Endodermal cell (in vitro differentiated cells): ENCODE measurements at regions not wholly inside any gene's neighbourhood (a gene's known extent, or its start where the extent isn't known, plus 50 kb on each side); places are given as distances from the start of the nearest gene placed in this dataset.

Experiments used
- DNase-seq: peaks from one replicate; pipeline ENCODE4 v3.0.0-alpha.2; 2017
- H3K27ac ChIP-seq: 2 replicates; pipeline ENCODE4 v1.5.1; 2013; ENCODE audit warnings: mild to moderate bottlenecking, low read depth, low read length, moderate library complexity
- H3K27me3 ChIP-seq: 2 replicates; pipeline ENCODE4 v1.6.1; 2013; ENCODE audit warnings: mild to moderate bottlenecking, low read length, moderate library complexity; ENCODE audit not compliant: insufficient read depth, control insufficient read depth, poor library complexity, severe bottlenecking
- H3K36me3 ChIP-seq: 2 replicates; pipeline ENCODE4 v1.7.0; 2013; ENCODE audit warnings: mild to moderate bottlenecking, low read length, moderate library complexity; ENCODE audit not compliant: control insufficient read depth, insufficient read depth
- H3K4me1 ChIP-seq: one replicate; pipeline ENCODE4 v1.7.0; 2013; ENCODE audit warnings: low read length; ENCODE audit not compliant: control insufficient read depth, insufficient read depth
- H3K4me3 ChIP-seq: 2 replicates; pipeline ENCODE4 v1.5.1; 2013; ENCODE audit warnings: mild to moderate bottlenecking, low read length, moderate library complexity
- H3K9ac ChIP-seq: 2 replicates; pipeline ENCODE4 v1.6.1; 2013; ENCODE audit warnings: mild to moderate bottlenecking, low read length, moderate library complexity; ENCODE audit not compliant: poor library complexity, severe bottlenecking; ENCODE audit errors: extremely low read depth
- H3K9me3 ChIP-seq: 2 replicates; pipeline ENCODE4 v1.6.1; 2013; ENCODE audit warnings: mild to moderate bottlenecking, low read length, moderate library complexity; ENCODE audit not compliant: control insufficient read depth
- H3K27ac Mint-ChIP-seq: 2 replicates; pipeline ENCODE4 v1.8.0; 2020; ENCODE audit warnings: mixed read lengths
- H3K27me3 Mint-ChIP-seq: 2 replicates; pipeline ENCODE4 v1.8.0; 2021; ENCODE audit warnings: mild to moderate bottlenecking, mixed read lengths; ENCODE audit not compliant: insufficient read depth
- H3K36me3 Mint-ChIP-seq: 2 replicates; pipeline ENCODE4 v1.8.0; 2020; ENCODE audit warnings: low read depth, mixed read lengths
- H3K4me1 Mint-ChIP-seq: 2 replicates; pipeline ENCODE4 v1.8.0; 2020; ENCODE audit warnings: mixed read lengths
- H3K4me3 Mint-ChIP-seq: 2 replicates; pipeline ENCODE4 v1.8.0; 2020; ENCODE audit warnings: mild to moderate bottlenecking, moderate library complexity, mixed read lengths
- H3K9me3 Mint-ChIP-seq: 2 replicates; pipeline ENCODE4 v1.8.0; 2020; ENCODE audit warnings: mild to moderate bottlenecking, mixed read lengths
- WGBS, 2 experiments: methylation state at CpG; one replicate each; pipeline versions ENCODE4 v1.1.5 to v1.1.7; 2013; ENCODE audit warnings: missing lambda C conversion rate in 2 of 2, mixed read lengths in 1 of 2; ENCODE audit not compliant: insufficient coverage in 1 of 2, insufficient read length in 1 of 2; 5-methylcytosine and 5-hydroxymethylcytosine counted together
- TF ChIP-seq, protein P1 (sequence below): fragments of 200-600 bp; sonication (generic); conservative IDR thresholded peaks from 2 replicates; pipeline ENCODE4 v1.5.0; 2021; ENCODE audit warnings: antibody characterized with exemption, mild to moderate bottlenecking

DNA sequence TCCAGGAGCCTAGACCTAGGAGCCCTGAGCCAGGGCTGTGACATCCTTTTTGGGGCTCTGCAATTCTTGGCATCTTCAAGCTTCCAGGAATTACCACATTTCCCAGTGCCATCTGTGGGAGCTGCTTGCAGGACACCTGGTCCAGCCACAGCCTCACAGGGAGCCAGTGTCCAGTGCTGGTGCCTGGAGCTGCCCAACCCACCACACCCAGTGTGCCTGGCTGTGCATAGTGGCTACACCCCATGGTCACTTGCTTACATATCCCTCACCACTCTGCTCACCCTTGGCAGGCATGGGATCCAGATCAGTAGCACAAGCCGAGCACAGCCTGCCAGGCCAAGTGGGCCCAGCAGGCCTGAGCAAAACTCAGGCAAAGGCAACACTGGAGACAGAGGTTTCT, 2151.4 kb upstream of the PCDH20 start:
- Histone ChIP-seq H3K9ac (no peak overlapping the region), H3K27ac (no peak overlapping the region), H3K9me3 (no peaks in the 10 kb centered on the region), H3K27me3 (no peaks in the 10 kb centered on the region), H3K4me3 (no peak overlapping the region), H3K4me1 (no peaks in the 10 kb centered on the region), H3K36me3 (no peaks in the 10 kb centered on the region)
- no peak overlapping the region for H3K27ac Mint-ChIP-seq
- H3K4me3 Mint-ChIP-seq = no peak overlapping the region
- 83 to 93% methylated on average over 1 of the region's 1 CpG for WGBS, 2 experiments
- DNase-seq = no peak
- peaks cover 4% of the 10 kb centered on the region for H3K9me3 Mint-ChIP-seq
- no peaks in the 10 kb centered on the region for H3K36me3 Mint-ChIP-seq
- H3K27me3 Mint-ChIP-seq = no peaks in the 10 kb centered on the region
- TF ChIP-seq, protein P1, sequence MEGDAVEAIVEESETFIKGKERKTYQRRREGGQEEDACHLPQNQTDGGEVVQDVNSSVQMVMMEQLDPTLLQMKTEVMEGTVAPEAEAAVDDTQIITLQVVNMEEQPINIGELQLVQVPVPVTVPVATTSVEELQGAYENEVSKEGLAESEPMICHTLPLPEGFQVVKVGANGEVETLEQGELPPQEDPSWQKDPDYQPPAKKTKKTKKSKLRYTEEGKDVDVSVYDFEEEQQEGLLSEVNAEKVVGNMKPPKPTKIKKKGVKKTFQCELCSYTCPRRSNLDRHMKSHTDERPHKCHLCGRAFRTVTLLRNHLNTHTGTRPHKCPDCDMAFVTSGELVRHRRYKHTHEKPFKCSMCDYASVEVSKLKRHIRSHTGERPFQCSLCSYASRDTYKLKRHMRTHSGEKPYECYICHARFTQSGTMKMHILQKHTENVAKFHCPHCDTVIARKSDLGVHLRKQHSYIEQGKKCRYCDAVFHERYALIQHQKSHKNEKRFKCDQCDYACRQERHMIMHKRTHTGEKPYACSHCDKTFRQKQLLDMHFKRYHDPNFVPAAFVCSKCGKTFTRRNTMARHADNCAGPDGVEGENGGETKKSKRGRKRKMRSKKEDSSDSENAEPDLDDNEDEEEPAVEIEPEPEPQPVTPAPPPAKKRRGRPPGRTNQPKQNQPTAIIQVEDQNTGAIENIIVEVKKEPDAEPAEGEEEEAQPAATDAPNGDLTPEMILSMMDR = no peak
- H3K4me1 Mint-ChIP-seq = no peaks in the 10 kb centered on the region

DNA sequence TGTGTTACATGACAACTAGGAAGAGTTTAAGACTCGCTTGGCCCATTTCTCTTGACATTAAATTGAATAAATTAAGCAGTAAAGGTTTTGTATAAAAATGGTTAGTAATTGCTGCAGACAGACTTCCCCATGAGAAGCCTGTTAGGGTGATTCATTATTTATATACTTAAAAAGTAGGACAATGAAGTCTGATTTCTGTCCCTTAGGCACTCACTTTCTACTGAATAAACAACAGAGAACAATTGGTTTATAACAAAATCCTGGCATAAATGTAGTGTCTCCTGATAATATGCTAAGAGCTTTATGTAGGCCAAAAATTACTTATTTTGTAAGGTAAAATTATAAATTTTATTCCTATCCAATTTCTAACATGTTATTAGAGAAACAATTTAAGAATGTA, 2138.5 kb upstream of the PCDH20 start:
- no peaks in the 10 kb centered on the region for H3K36me3 Mint-ChIP-seq
- DNase-seq = no peak

DNA sequence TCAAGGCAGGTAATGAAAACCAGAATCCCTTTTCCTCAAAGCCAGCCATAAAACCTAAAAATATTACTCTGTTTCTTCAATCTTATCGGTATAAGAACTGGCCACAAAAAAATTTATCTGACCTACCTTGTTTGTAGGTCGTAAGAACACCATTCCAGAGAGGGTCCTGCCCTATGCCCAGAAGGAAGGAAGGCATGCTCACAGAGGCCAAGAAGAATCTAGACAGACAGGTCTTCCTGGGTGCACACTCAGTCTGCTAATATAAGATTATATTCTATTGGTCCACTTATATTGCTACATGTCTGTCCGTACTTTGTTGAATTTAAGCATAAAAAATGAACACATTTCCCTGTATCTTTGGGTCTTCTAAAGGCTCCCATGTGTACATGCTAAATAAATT, 2136.1 kb upstream of the PCDH20 start:
- H3K27me3 Mint-ChIP-seq = no peaks in the 10 kb centered on the region
- no peak overlapping the region for H3K27ac Mint-ChIP-seq
- TF ChIP-seq, protein P1 = no peak
- no peak for DNase-seq
- H3K4me3 ChIP-seq = no peak overlapping the region
- no peaks in the 10 kb centered on the region for H3K4me1 ChIP-seq
- H3K4me3 Mint-ChIP-seq = no peak overlapping the region
- no peak overlapping the region for H3K9ac ChIP-seq
- no peaks in the 10 kb centered on the region for H3K9me3 ChIP-seq
- no peaks in the 10 kb centered on the region for H3K36me3 ChIP-seq
- H3K27me3 ChIP-seq = no peaks in the 10 kb centered on the region
- 95 to 100% methylated on average over 1 to 3 of the region's 3 CpGs for WGBS, 2 experiments
- H3K36me3 Mint-ChIP-seq = no peaks in the 10 kb centered on the region
- H3K4me1 Mint-ChIP-seq = no peaks in the 10 kb centered on the region
- H3K27ac ChIP-seq = no peak overlapping the region
- H3K9me3 Mint-ChIP-seq = no peaks in the 10 kb centered on the region

More for the DNA sequence above, 2138.5 kb upstream of the PCDH20 start:
- Histone ChIP-seq H3K4me3 (no peak overlapping the region), H3K4me1 (no peaks in the 10 kb centered on the region), H3K36me3 (no peaks in the 10 kb centered on the region), H3K27ac (no peak overlapping the region), H3K9ac (no peak overlapping the region), H3K9me3 (no peaks in the 10 kb centered on the region), H3K27me3 (no peaks in the 10 kb centered on the region)
- no peaks in the 10 kb centered on the region for H3K4me1 Mint-ChIP-seq
- no peaks in the 10 kb centered on the region for H3K27me3 Mint-ChIP-seq
- TF ChIP-seq, protein P1 = no peak
- H3K9me3 Mint-ChIP-seq = no peaks in the 10 kb centered on the region
- WGBS, 2 experiments = 91% methylated on average over 1 of the region's 1 CpG; no CpG with 5 or more reads in 1 of the 2 experiments
- H3K4me3 Mint-ChIP-seq = no peak overlapping the region
- H3K27ac Mint-ChIP-seq = no peak overlapping the region
